AG10803 (cell line): ENCODE measurements at regions not wholly inside any gene's neighbourhood (a gene's known extent, or its start where the extent isn't known, plus 50 kb on each side); places are given as distances from the start of the nearest gene placed in this dataset.
"Not testable (repeated sequence)": the region's sequence is repeated elsewhere in the genome, so short reads cannot be mapped to it uniquely, and the experiment has no call there.

ENCODE experiments used
- DNase-seq: peaks from one replicate; pipeline ENCODE4 v3.0.0; 2010; ENCODE audit warnings: low read depth
- H3K4me3 ChIP-seq: 2 replicates; pipeline ENCODE4 v1.5.1; 2011; ENCODE audit warnings: mild to moderate bottlenecking, low read length, control low read depth
- CTCF ChIP-seq: conservative IDR thresholded peaks from 2 replicates; pipeline ENCODE4 v1.5.1; 2011; ENCODE audit warnings: mild to moderate bottlenecking, low read length, control low read depth, inconsistent platforms

DNA sequence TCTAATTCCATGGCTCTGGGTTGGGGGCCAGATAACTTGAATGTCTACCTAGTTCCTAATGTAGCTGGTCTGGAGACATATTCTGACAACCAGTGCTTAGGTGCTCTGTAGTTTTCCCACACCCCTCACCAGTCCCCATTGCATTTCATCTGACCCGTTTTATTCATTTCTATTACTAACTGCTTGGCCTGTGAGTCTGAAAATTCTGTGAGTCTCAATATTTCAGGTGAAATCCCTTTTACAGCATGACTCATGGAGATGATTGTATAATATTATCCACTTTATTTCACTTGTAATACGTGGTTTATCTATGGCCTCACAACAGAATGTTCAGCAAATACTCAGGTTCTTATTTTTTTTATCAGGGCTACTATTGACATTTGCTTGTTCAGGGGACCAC lies 103.7 kb upstream of the UGP2 start:
- DNase-seq: no peak
- no peak overlapping the region for H3K4me3 ChIP-seq
- TF ChIP-seq CTCF: no peak

DNA sequence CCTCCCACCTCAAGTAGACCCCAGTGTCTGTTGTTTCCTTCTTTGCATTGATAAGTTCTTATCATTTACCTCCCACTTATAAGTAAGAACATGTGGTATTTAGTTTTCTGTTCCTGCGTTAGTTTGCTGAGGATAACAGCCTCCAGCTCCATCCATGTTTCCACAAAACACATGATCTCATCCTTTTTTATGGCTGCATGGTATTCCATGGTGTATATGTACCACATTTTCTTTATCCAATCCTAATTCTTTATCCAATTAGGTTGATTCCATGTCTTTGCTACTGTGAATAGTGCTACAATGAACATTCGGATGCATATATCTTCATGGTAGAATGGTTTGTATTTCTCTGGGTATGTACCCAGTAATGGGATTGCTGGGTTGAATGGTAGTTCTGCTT lies 102.5 kb upstream of the UGP2 start:
- H3K4me3 ChIP-seq, DNase-seq: not testable (repeated sequence)

DNA sequence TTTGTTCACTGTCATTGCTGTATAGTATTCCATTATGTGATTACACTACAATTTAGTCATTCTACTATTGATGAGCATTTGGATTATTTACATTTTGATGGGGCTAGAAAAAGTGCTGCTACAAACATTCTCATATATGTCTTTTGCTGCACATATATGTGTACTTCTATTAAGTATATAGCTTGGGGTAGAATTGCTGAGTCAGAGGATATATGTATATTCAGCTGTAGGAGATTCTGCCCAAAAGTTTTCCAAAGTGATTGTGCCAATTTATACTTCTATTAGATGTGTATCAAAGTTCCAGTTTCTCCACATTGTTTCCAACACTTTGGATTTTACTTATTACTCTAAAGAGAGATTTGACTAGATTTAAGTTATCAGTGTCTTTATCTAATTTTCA lies 101.7 kb upstream of the UGP2 start:
- no peak for TF ChIP-seq CTCF
- DNase-seq: no peak

DNA sequence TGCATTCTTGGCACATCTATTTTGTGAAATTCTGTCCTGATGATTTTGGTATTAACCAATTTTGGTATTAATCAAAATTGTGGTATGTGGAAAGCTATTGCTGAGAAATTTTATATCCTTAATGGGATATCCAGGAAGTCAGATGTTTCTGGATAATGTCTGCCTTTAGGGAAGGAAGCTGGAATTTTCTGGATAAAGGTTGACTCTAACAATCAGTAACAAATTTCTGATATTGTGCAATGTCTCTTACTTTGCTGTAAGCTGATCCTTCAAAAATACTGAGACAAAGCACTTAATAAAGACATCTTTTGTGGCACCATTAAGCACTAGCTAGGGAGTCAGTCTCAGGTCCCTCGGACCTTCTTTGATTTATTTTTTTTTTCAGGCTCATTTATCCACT lies 100.8 kb upstream of the UGP2 start:
- no peak overlapping the region for H3K4me3 ChIP-seq
- DNase-seq: peak; percentile 39
- TF ChIP-seq CTCF: no peak

More for the DNA sequence above, 101.7 kb upstream of the UGP2 start:
- no peak overlapping the region for H3K4me3 ChIP-seq

DNA sequence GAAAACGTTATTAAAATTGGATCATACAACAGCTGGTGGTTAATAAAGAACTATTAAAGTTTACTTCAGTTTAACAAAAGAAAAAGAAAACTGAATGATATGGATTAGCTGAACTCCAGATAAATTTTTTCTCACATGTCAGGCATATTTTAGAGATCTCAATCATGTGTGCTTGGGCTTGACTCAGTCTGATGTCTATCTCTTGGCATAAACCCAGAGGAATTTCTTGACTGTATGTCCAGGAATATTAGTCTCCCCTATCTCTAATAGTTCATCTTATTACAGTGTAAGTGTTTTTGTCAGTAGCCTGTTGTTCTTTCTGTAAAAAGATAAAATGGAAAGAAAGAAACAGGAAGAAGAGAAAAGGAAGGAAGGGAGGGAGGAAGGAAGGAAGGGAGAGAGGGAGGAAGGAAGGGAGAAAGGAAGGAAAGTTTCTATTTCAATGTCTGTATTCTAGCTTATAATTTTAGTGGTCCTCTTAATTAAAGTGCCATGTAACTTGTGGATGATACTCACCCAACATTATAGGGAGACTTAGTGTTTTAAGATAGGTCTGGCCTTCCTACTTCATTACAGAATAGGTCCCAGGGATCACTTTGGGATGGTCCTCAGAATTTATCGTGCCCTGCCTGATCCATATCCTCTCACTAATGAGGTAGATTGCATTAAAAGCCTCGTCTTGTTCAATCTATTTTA lies 99.7 kb upstream of the UGP2 start:
- no peak for TF ChIP-seq CTCF
- DNase-seq: no peak
- H3K4me3 ChIP-seq: no peak overlapping the region

DNA sequence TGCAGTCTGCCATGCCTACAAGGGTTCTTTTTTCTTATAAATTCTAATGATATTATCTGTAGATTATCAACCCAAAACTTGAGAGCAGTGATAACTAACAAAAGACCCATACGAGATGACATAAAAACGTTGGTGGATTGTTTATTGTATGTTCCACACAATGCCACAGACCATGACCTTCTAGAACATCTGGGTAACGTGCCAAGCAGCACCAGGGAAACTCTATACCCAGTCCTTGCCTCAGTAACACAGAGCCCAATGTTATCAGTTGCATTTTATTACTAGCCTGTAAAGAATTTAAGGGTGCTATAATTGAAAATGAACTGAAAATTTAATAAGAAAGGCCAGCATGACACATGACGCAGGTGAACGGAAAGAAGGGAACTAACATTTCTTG lies 99.1 kb upstream of the UGP2 start:
- DNase-seq: no peak
- H3K4me3 ChIP-seq: no peak overlapping the region

DNA sequence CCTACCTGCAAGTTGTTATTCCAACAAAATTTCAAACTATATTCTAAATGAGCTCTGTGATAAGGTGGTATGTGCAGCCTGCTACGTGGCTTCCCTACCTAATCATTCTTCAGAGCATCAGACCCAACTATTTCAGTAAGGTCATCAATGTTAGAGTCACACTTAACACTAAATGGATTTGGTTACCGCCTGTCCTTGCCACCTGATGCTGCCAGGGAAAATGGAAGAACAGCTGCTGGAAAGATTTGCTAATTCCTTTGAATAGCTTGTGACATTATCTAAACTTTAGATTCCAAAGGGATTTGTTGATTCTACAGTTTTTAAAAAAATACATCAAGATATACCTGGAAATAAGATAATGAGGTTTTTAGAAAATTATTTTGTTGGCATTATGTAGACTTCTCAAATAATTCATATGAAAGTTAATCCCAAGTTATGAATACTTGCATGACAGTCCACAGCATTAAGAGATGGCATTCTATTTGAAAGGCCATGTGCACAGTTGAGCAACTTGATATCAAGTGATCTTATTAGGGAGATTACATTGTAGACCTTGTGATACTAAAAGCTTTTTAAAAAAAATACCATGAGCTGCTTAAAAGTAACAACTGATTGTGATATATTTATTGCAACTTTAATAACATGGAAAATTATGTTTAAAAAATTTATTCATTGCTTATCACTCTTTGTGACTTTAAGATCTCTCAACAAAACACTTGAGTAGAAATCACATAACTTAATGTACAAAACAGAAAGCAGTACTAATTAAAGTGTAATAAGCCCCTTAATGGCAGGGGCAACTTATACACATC lies 98.3 kb upstream of the UGP2 start:
- H3K4me3 ChIP-seq: no peak overlapping the region
- TF ChIP-seq CTCF: no peak
- DNase-seq: no peak

More for the DNA sequence above, 99.1 kb upstream of the UGP2 start:
- TF ChIP-seq CTCF: no peak
